Epithelial cell of esophagus (primary cell): ENCODE measurements at regions not wholly inside any gene's neighbourhood (a gene's known extent, or its start where the extent isn't known, plus 50 kb on each side); places are given as distances from the start of the nearest gene placed in this dataset.
"Not testable (repeated sequence)": the region's sequence is repeated elsewhere in the genome, so short reads cannot be mapped to it uniquely, and the experiment has no call there.

Source experiments
- DNase-seq: peaks from one replicate; pipeline ENCODE4 v3.0.0; 2010; ENCODE audit warnings: low read depth
- H3K4me3 ChIP-seq: 2 replicates; pipeline ENCODE4 v1.5.1; 2011; ENCODE audit warnings: mild to moderate bottlenecking, low read length, control low read depth
- TF ChIP-seq, protein P1 (sequence below): IDR thresholded peaks from 2 replicates; pipeline ENCODE4 v1.5.1; 2011; ENCODE audit warnings: low read depth, mild to moderate bottlenecking, low read length, control low read depth, inconsistent platforms; ENCODE audit not compliant: insufficient read depth; ENCODE audit errors: missing control alignments

DNA sequence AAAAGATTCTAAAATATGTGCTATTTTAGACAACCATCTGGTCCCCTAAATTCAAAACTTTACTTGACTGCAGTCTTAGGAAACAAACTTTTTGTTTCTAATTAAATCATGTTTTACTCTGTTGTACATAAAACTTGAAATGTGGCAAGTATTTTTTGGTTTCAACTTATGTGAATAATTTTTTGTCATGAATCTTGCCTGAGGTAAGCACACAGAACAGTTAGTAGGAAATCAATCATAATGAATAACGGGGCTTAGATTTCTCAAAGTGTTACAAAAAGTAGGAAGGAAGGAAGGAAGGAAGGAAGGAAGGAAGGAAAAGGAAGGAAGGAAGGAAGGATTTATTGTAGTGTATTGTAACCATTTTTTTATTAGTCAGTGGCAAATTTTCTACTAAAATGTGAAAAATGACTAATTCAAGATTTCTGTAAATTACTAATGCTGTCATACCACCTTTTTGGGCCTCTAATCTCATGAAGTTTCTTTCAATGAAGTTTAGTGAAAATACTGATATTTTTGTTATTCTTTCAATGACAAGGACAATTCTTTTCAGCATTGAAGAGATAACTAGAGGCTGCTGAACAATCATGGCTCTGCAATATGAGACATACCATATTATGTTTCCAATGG, 1689.2 kb downstream of the OTOL1 start:
- DNase-seq: no peak
- no peak overlapping the region for H3K4me3 ChIP-seq
- TF ChIP-seq, protein P1, sequence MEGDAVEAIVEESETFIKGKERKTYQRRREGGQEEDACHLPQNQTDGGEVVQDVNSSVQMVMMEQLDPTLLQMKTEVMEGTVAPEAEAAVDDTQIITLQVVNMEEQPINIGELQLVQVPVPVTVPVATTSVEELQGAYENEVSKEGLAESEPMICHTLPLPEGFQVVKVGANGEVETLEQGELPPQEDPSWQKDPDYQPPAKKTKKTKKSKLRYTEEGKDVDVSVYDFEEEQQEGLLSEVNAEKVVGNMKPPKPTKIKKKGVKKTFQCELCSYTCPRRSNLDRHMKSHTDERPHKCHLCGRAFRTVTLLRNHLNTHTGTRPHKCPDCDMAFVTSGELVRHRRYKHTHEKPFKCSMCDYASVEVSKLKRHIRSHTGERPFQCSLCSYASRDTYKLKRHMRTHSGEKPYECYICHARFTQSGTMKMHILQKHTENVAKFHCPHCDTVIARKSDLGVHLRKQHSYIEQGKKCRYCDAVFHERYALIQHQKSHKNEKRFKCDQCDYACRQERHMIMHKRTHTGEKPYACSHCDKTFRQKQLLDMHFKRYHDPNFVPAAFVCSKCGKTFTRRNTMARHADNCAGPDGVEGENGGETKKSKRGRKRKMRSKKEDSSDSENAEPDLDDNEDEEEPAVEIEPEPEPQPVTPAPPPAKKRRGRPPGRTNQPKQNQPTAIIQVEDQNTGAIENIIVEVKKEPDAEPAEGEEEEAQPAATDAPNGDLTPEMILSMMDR: no peak

DNA sequence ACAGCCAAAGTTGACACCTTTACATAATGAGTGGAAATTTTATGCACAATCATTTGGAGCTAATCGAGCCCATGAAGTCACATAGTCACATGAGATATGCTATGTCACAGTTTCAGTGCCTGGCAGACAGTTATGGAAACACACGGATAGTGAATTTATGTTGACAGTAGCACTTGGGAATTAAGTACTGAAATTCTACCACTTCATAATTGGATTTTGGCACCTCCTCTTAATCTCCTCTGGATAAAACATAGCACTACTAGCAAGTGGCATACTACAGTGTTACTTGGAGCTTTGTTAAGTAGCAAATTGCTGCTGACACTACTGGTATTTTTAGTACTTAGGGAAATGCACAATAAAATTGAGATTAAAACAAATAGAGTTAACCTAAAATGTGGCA, 1679.4 kb downstream of the OTOL1 start:
- TF ChIP-seq, protein P1: no peak
- DNase-seq: no peak
- no peak overlapping the region for H3K4me3 ChIP-seq

DNA sequence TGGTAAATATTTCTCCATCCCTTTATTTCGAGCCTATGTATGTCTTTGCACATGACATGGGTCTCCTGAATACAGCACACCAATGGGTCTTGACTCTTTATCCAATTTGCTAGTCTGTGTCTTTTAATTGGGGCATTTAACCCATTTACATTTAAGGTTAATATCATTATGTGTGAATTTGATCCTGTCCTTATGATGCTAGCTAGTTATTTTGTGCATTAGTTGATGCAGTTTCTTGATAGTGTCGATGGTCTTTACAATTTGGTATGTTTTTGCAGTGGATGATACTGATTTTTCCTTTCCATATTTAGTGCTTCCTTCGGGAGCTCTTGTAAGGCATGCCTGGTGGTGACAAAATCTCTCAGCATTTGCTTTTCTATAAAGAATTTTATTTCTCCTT, 1675.9 kb downstream of the OTOL1 start:
- not testable (repeated sequence) for DNase-seq, H3K4me3 ChIP-seq

- no peak for DNase-seq
- H3K4me3 ChIP-seq: no peak overlapping the region
- TF ChIP-seq, protein P1: no peak
Observed at GRCh38 chr3:163166197-163166596, 1669.6 kb downstream of the OTOL1 start.

- DNase-seq: no peak
Observed at GRCh38 chr3:163159306-163159705, 1662.7 kb downstream of the OTOL1 start.

DNA sequence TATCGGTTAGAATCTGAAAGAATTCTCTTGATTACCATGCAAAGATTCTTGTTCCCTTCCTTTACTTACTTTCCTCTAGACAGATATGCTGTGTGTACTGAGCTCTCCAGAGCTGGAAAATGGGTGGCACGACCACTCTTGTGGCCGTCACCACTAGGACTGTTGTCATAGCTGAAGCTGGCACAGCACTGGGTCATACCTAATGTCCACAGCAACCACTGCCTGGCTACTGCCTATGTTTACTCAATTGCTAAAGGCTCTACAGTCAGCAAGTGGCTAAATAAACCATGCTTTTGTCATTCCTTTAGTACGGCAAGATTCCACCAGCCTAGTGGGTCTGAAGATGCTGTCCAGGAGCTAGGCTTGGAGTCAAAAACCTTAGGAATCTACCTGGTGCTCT, 1643.0 kb downstream of the OTOL1 start:
- DNase-seq: no peak
- TF ChIP-seq, protein P1: no peak
- H3K4me3 ChIP-seq: no peak overlapping the region

More at GRCh38 chr3:163159306-163159705, 1662.7 kb downstream of the OTOL1 start:
- no peak overlapping the region for H3K4me3 ChIP-seq
- TF ChIP-seq, protein P1: no peak

DNA sequence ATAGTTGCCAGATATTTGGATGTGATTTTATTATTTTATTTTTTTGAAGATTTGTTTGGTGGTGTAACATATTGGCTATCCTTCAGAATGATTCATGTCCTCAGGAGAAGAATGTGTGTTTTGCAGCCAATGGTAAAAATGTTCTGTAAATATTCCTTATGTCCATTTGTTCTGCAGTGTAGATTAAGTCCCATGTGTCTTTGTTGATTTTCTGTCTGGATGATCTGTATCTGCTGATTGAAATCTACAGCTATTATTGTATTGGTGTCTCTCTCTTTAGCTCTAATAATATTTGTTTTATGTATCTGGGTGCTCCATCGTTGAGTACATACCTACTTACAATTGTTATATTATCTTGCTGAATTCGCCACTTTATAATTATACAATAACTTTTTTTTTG, 1641.7 kb downstream of the OTOL1 start:
- TF ChIP-seq, protein P1: no peak
- no peak overlapping the region for H3K4me3 ChIP-seq
- no peak for DNase-seq

DNA sequence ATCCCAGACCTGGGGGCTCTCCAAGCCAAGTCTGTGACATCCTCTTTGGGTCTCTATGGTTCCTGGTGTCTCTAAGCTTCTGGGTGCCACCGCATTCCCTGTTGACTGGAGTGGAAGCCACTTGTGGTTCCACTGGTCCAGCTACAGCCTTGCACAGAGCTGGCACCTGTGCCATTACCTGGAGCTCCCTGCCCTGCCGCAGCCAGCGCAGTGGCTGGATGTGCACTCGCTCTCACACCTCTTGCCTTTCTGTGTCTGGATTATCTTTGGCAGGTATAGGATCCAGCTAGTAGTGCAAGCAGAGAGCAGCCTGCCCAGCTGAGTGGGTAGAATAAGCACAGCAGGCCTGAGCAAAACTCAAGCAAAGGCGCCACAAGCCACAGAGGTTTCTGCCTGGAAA, 1635.5 kb downstream of the OTOL1 start:
- TF ChIP-seq, protein P1: no peak
- H3K4me3 ChIP-seq: no peak overlapping the region
- DNase-seq: no peak
